Pulmonary artery endothelial cell (primary cell): ENCODE measurements at regions not wholly inside any gene's neighbourhood (a gene's known extent, or its start where the extent isn't known, plus 50 kb on each side); places are given as distances from the start of the nearest gene placed in this dataset.
"Not testable (repeated sequence)": the region's sequence is repeated elsewhere in the genome, so short reads cannot be mapped to it uniquely, and the experiment has no call there.

Experiments
- DNase-seq: peaks from one replicate; pipeline ENCODE4 v3.0.0-alpha.2; 2011; ENCODE audit warnings: low read depth, low spot score

GRCh38 chr10:57961487-57961886 is 306.2 kb downstream of the IPMK start:
- DNase-seq = no peak

- DNase-seq = no peak
Measured at GRCh38 chr10:57960406-57960805, 307.3 kb downstream of the IPMK start.

- no peak for DNase-seq
Measured at GRCh38 chr10:57959318-57960006, 308.2 kb downstream of the IPMK start.

GRCh38 chr10:57955076-57955475 is 312.6 kb downstream of the IPMK start:
- no peak for DNase-seq

GRCh38 chr10:57952741-57953140 is 315.0 kb downstream of the IPMK start:
- DNase-seq = no peak

GRCh38 chr10:57950442-57950974 is 317.2 kb downstream of the IPMK start:
- no peak for DNase-seq

GRCh38 chr10:57948796-57949195 is 318.9 kb downstream of the IPMK start:
- no peak for DNase-seq

- DNase-seq = no peak
Measured at GRCh38 chr10:57946833-57947232, 320.9 kb downstream of the IPMK start.

GRCh38 chr10:57943701-57944100 is 324.0 kb downstream of the IPMK start:
- no peak for DNase-seq

- DNase-seq = no peak
Measured at GRCh38 chr10:57925045-57925444, 342.6 kb downstream of the IPMK start.

- DNase-seq = no peak
Measured at GRCh38 chr10:57921140-57921539, 346.6 kb downstream of the IPMK start.

- DNase-seq = no peak
Measured at GRCh38 chr10:57919864-57920263, 347.8 kb downstream of the IPMK start.

GRCh38 chr10:57917019-57917418 is 350.7 kb downstream of the IPMK start:
- DNase-seq = no peak

GRCh38 chr10:57905861-57906260 is 361.8 kb downstream of the IPMK start:
- no peak for DNase-seq

- DNase-seq = no peak
Measured at GRCh38 chr10:57905010-57905409, 362.7 kb downstream of the IPMK start.

GRCh38 chr10:57898231-57898630 is 369.5 kb downstream of the IPMK start:
- no peak for DNase-seq

GRCh38 chr10:57897611-57898010 is 370.1 kb downstream of the IPMK start:
- DNase-seq = no peak

- DNase-seq = no peak
Measured at GRCh38 chr10:57894361-57894760, 373.3 kb downstream of the IPMK start.

- no peak for DNase-seq
Measured at GRCh38 chr10:57891201-57892006, 376.3 kb downstream of the IPMK start.

GRCh38 chr10:57890691-57891090 is 377.0 kb downstream of the IPMK start:
- DNase-seq = no peak

- not testable (repeated sequence) for DNase-seq
Measured at GRCh38 chr10:57885618-57885968, 382.1 kb downstream of the IPMK start.

GRCh38 chr10:57884965-57885617 is 382.6 kb downstream of the IPMK start:
- DNase-seq = no peak
